ENCODE measurements at regions not wholly inside any gene's neighbourhood (a gene's known extent, or its start where the extent isn't known, plus 50 kb on each side); places are given as distances from the start of the nearest gene placed in this dataset.

GRCh38 chr3:135674508-135674907 lies 291.0 kb upstream of the PPP2R3A start:
- Histone ChIP-seq H3K9me3 (no peaks in the 10 kb centered on the region), H3K4me3 (no peak overlapping the region), H3K27ac (no peak overlapping the region), H3K4me1 (no peaks in the 10 kb centered on the region), H3K27me3 (no peaks in the 10 kb centered on the region), H3K36me3 (no peaks in the 10 kb centered on the region)
- TF ChIP-seq CTCF (IDR thresholded peaks at IDR 0.05) = no peak
- DNase-seq (ENCODE audit: low spot score) = no peak

- Histone ChIP-seq H3K9me3 (peaks cover 0 to 15% of the 10 kb centered on the region in 2 donors), H3K36me3 (no peaks in the 10 kb centered on the region), H3K27me3 (no peaks in the 10 kb centered on the region), H3K4me1 (no peaks in the 10 kb centered on the region), H3K4me3 (no peak overlapping the region), H3K27ac (no peak overlapping the region)
- TF ChIP-seq CTCF (IDR thresholded peaks at IDR 0.05) = no peak
- DNase-seq (ENCODE audit: low spot score) = no peak
Observed at GRCh38 chr3:135678386-135678785, 287.1 kb upstream of the PPP2R3A start.

- no peaks in the 10 kb centered on the region for H3K4me1 ChIP-seq
- no peak for DNase-seq (ENCODE audit: low spot score)
- no peaks in the 10 kb centered on the region for H3K36me3 ChIP-seq
- TF ChIP-seq CTCF (IDR thresholded peaks at IDR 0.05) = no peak
- no peak overlapping the region for H3K4me3 ChIP-seq
- no peak overlapping the region for H3K27ac ChIP-seq
- H3K9me3 ChIP-seq = peaks cover 0 to 6% of the 10 kb centered on the region in 2 donors
- no peaks in the 10 kb centered on the region for H3K27me3 ChIP-seq
Observed at GRCh38 chr3:135688003-135688402, 277.5 kb upstream of the PPP2R3A start.

- DNase-seq (ENCODE audit: low spot score) = no peak
- H3K9me3 ChIP-seq = no peaks in the 10 kb centered on the region
- no peak for TF ChIP-seq CTCF (IDR thresholded peaks at IDR 0.05)
- H3K27ac ChIP-seq = no peak overlapping the region
- no peaks in the 10 kb centered on the region for H3K27me3 ChIP-seq
- H3K4me3 ChIP-seq = no peak overlapping the region
- no peaks in the 10 kb centered on the region for H3K4me1 ChIP-seq
- H3K36me3 ChIP-seq = no peaks in the 10 kb centered on the region
Observed at GRCh38 chr3:135690664-135691063, 274.9 kb upstream of the PPP2R3A start.

- Histone ChIP-seq H3K27me3 (no peaks in the 10 kb centered on the region), H3K36me3 (no peaks in the 10 kb centered on the region), H3K27ac (no peak overlapping the region), H3K4me3 (no peak overlapping the region), H3K4me1 (no peaks in the 10 kb centered on the region), H3K9me3 (no peaks in the 10 kb centered on the region)
- no peak for TF ChIP-seq CTCF (IDR thresholded peaks at IDR 0.05)
- DNase-seq (ENCODE audit: low spot score) = no peak
Observed at GRCh38 chr3:135691240-135691639, 274.3 kb upstream of the PPP2R3A start.

- Histone ChIP-seq H3K4me1 (no peaks in the 10 kb centered on the region), H3K4me3 (no peak overlapping the region), H3K9me3 (no peaks in the 10 kb centered on the region), H3K27ac (no peak overlapping the region), H3K36me3 (no peaks in the 10 kb centered on the region), H3K27me3 (no peaks in the 10 kb centered on the region)
- TF ChIP-seq CTCF (IDR thresholded peaks at IDR 0.05) = no peak
- no peak for DNase-seq (ENCODE audit: low spot score)
Observed at GRCh38 chr3:135694142-135694541, 271.4 kb upstream of the PPP2R3A start.

Measured in right atrium auricular region (tissue), 2 donors.